Umbilical cord (tissue), 1 donor: ENCODE measurements at regions not wholly inside any gene's neighbourhood (a gene's known extent, or its start where the extent isn't known, plus 50 kb on each side); places are given as distances from the start of the nearest gene placed in this dataset.
A peak's percentile ranks its signal among the peaks of the same experiment; 100 is the strongest.
"Not testable (repeated sequence)": the region's sequence is repeated elsewhere in the genome, so short reads cannot be mapped to it uniquely, and the experiment has no call there.

ENCODE experiments used
- DNase-seq: peaks from one replicate; pipeline ENCODE4 v3.0.0-alpha.2; 2015; ENCODE audit warnings: low spot score

GRCh38 chr6:103798166-103798565, 1061.6 kb downstream of the HACE1 start:
- DNase-seq: no peak

DNA sequence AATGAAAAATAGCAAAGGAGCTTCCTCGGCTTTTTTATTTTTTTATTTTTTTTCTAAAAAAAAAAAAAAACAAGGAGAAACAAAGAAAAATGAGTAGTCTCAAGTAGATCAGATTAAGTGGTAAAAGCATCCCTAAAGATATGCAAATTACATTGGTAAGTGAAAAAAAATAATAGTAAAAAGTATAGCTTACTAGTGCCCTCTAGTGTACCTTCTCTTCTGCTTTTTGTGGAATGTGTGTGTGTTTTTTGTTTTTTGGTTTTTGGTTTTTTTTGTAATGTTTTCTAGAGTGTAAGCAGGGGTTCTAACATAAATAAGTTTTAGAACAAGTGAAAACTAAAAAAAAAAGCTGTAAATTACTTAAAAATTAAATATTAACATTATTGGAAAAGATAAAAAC, 1062.0 kb downstream of the HACE1 start:
- peak; percentile 29 for DNase-seq

- DNase-seq: no peak
These were observed 1068.3 kb downstream of the HACE1 start for GRCh38 chr6:103791458-103791857.

GRCh38 chr6:103784117-103784516, 1075.6 kb downstream of the HACE1 start:
- DNase-seq: peak; percentile 5

DNA sequence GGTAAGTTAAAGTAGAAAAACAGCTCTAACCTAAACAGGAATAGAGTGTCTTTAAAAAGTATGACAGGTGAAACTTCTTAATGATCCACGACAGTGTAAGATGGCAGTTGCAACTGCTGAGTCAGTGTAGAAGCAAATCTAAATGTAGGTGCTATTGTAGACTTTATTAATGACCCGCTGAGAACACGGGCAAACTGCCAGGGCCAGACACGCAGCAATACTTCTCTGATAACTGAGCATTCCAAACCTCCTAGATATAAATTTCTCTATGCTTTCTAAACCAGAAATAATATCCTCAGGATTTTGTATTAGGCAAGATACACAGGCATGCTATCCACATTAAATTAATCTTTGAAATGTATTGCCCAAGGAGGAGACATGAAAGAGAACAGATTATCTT, 1076.4 kb downstream of the HACE1 start:
- peak; percentile 66 for DNase-seq

GRCh38 chr6:103769431-103769830, 1090.3 kb downstream of the HACE1 start:
- DNase-seq: no peak

DNA sequence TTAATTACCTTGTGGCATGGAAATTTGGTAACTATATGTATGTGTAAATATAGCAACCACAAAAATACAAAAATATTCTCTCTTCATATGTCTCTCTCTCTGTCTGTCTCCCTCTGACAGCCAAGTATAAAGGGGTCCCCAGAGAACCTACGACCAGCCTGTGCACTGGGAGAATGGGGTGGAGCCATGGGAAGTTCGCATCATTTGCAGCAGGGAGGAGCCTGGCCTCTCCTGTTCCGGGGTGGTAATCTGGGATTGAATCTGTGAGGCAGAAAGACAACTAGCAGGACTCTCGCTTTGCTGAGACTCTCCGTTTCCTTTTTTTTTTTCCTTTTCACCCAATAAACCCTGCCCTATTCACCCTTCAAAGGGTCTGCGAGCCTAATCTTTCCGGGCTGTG, 1109.1 kb downstream of the HACE1 start:
- DNase-seq: no peak

GRCh38 chr6:103734016-103734415, 1125.7 kb downstream of the HACE1 start:
- no peak for DNase-seq

GRCh38 chr6:103729658-103730057, 1130.1 kb downstream of the HACE1 start:
- no peak for DNase-seq

GRCh38 chr6:103723438-103724322, 1136.0 kb downstream of the HACE1 start:
- no peak for DNase-seq

DNA sequence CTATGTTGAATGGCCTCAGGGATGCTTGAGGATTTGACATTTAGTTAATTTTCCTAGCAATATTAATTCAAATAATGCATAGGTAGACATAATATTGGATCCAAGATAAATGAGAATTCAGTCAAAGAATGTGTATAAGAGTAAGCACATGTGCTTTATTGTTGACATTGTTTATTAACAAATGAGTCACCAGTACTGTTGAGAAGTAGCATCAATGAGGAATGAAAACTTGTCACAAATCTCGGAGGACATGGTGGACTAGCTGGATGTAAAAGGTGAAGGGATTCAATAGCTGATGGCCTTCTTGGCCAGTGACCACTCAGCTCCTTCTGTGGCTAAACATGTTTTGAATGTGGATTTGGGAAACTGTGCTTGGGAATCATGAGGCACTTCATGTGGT, 1137.0 kb downstream of the HACE1 start:
- DNase-seq: no peak

- no peak for DNase-seq
These were observed 1137.8 kb downstream of the HACE1 start for GRCh38 chr6:103721923-103722322.

DNA sequence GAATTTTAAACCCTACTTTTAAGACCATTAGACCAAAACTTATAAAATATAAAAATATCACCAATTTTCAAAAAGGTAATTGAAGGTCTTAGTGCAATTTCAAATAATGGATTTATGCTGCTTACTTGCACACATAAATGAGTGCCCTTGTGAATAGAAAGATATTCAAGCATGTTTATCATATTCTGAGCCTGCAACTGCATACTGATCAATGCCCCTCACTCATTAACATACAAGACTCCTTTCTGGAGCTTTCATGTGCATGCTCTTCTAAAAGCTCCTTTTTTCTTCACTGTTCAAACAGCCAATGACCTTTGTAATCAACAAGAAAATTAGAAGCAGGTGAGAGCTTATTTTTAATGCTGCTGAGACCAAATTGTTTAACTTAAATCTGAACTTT, 1139.3 kb downstream of the HACE1 start:
- no peak for DNase-seq

- no peak for DNase-seq
These were observed 1140.2 kb downstream of the HACE1 start for GRCh38 chr6:103719545-103719944.

DNA sequence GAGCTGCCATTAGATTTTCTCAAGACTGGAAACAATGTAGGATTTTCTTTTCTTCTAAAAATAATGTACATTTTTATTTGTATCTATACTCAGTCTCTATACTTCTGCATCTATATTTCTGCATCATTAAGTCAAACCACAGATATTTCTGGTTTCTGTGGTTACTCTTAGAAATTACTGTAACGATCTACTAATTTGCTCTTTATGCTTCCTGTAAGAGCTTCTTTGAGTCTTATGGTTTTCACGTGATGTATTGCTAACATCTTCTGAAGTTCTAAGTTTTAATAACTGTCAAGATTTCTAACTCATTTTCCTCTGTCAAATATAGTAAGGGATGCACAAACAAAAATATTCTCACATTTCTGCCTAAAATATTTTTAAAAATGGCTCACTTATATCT, 1144.5 kb downstream of the HACE1 start:
- no peak for DNase-seq

DNA sequence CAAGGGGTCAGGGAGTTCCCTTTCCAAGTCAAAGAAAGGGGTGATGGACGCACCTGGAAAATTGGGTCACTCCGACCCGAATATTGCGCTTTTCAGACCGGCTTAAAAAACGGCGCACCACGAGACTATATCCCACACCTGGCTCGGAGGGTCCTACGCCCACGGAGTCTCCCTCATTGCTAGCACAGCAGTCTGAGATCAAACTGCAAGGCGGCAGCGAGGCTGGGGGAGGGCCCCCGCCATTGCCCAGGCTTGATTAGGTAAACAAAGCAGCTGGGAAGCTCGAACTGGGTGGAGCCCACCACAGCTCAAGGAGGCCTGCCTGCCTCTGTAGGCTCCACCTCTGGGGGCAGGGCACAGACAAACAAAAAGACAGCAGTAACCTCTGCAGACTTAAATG, 1150.5 kb downstream of the HACE1 start:
- DNase-seq: not testable (repeated sequence)

DNA sequence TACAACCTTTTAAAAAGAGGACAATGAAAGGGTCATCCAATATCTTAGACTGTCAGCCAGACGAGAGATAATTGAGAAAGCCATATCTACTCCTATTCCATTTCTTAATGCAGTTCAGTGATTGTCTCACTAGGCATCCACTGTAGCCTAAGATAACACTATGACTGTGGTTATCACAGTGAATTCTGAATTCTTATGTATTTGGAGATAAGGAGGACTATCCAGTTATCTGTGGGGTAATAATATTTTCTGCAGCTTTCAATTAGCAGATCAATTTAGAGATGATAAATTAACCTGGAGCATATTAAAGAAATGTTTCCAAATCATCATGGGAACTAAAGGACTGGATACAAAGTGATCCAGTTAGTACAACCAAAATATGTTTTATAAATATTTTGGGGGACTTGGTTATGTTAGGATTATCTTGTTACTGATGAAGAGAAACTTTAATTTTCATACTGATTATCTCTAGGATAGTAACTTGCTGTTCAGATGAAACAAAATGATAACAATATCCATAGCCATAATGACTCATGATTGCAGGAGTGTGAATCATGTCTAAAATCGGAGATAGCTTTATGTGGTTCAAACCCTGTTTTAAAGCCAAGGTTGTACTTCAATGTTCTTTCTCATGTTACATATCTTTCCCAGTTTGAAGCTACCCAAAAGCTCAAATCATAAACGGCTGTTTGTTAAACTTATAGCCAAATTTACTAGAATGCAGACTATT, 1152.0 kb downstream of the HACE1 start:
- DNase-seq: no peak

DNA sequence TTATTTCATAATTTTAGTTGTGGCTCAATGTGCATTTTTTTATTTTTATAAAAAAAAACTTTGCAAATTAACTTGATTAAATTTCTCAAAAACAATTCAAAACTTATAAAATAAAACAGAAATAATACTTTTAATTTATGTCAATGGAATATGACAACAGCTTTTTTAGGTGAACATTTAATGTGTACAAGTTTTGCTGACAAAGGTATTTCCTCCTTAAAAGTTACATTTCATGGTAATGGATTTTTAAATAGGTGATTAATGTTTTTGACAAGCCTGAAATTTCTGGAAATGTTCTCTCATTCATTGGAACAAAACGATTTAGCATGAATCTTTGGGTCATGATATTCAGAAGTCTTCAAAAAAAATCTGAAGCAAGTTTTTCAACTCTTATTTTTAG, 1160.0 kb downstream of the HACE1 start:
- DNase-seq: no peak

- no peak for DNase-seq
These were observed 1172.3 kb downstream of the HACE1 start for GRCh38 chr6:103687430-103687829.

DNA sequence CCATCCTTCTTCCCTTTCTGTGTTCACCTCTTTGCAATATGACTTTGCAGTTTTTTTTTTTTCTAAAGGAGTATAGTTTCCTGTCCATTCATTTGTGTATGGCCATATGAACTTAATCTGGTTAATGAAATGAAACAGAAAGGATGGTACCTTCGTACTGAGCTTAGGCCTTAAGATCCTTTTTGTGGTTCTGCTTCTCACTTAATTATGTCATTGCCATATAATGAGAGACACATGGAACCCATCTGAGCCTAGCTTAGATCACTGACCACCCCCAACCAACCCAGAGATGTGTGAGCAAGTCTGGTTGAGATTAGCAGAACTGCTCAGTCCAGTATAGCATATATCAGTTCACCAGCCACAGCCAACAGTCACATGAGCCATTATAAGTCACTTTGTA, 1179.6 kb downstream of the HACE1 start:
- DNase-seq: no peak

GRCh38 chr6:103677290-103677689, 1182.4 kb downstream of the HACE1 start:
- DNase-seq: no peak

DNA sequence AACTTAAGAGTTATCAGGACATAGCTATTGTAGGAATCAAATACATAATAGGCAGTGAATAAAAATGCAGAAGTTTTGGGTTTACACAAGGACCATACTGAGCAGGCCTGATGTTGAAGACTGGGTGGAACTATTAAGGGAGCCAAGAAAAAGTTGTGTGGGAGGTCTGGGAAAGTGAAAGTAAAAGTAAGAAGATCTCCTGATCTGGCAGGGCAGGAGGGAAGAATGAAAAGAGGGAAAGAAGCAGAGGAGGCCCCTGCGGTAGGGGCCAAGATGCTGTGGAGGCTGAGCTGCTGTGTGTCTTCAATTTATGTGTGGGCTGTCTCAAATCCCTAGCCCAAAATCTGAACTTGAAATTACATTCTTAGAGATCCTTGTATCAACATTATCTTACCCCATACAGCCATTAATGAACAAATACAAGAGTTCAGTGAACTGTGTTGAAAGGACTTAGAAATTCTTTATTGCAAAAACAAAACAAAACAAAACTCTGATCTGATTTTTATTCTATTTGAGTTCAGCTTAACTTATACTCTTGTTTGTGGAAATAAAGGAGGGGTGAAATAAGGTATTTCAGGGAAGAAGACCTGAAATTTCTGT, 1183.8 kb downstream of the HACE1 start:
- peak; percentile 8 for DNase-seq

- DNase-seq: no peak
These were observed 1184.9 kb downstream of the HACE1 start for GRCh38 chr6:103674790-103675189.
